BE2C (cell line): ENCODE measurements at regions not wholly inside any gene's neighbourhood (a gene's known extent, or its start where the extent isn't known, plus 50 kb on each side); places are given as distances from the start of the nearest gene placed in this dataset.

Source experiments
- DNase-seq: peaks from one replicate; pipeline ENCODE4 v3.0.0-alpha.2; 2020
- H3K27me3 ChIP-seq: fragments of 250-450 bp; sonication (Bioruptor Pico); 2 replicates; pipeline ENCODE4 v1.5.1; 2020; ENCODE audit warnings: mild to moderate bottlenecking
- H3K36me3 ChIP-seq: fragments of 250-450 bp; sonication (Bioruptor Pico); 2 replicates; pipeline ENCODE4 v1.5.1; 2020; ENCODE audit warnings: mild to moderate bottlenecking
- H3K4me1 ChIP-seq: fragments of 250-450 bp; sonication (Bioruptor Pico); 2 replicates; pipeline ENCODE4 v1.5.1; 2020
- H3K4me3 ChIP-seq: 2 replicates; pipeline ENCODE4 v1.5.1; 2011; ENCODE audit warnings: low read depth, low read length
- H3K9me3 ChIP-seq: fragments of 250-450 bp; sonication (Bioruptor Pico); 2 replicates; pipeline ENCODE4 v1.5.1; 2020
- TF ChIP-seq, protein P1 (sequence below): IDR thresholded peaks from 2 replicates; pipeline ENCODE4 v1.5.1; 2012; ENCODE audit warnings: mild to moderate bottlenecking, low read depth, low read length

DNA sequence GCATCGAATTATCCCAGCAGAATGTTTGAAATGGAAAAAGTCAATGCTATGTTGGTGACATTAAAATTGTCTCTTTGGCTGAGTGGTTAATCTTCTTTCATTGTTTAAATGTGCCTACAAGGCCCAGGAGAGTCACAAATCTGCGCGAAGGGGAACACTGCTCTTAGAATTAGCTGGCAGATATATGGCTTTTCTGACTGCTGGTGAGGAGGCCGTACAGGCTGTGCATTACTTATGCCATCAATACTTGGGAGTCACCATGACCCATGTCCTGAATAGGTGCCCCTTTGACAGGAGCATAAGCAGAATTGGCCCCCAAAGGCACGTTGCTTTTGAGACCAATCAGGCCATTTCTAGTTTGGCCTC is 521.5 kb downstream of the FUT8 start:
- no peaks in the 10 kb centered on the region for H3K27me3 ChIP-seq
- H3K4me1 ChIP-seq: no peaks in the 10 kb centered on the region
- TF ChIP-seq, protein P1, sequence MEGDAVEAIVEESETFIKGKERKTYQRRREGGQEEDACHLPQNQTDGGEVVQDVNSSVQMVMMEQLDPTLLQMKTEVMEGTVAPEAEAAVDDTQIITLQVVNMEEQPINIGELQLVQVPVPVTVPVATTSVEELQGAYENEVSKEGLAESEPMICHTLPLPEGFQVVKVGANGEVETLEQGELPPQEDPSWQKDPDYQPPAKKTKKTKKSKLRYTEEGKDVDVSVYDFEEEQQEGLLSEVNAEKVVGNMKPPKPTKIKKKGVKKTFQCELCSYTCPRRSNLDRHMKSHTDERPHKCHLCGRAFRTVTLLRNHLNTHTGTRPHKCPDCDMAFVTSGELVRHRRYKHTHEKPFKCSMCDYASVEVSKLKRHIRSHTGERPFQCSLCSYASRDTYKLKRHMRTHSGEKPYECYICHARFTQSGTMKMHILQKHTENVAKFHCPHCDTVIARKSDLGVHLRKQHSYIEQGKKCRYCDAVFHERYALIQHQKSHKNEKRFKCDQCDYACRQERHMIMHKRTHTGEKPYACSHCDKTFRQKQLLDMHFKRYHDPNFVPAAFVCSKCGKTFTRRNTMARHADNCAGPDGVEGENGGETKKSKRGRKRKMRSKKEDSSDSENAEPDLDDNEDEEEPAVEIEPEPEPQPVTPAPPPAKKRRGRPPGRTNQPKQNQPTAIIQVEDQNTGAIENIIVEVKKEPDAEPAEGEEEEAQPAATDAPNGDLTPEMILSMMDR: no peak
- DNase-seq: no peak
- H3K4me3 ChIP-seq: no peak overlapping the region
- no peaks in the 10 kb centered on the region for H3K36me3 ChIP-seq
- H3K9me3 ChIP-seq: no peaks in the 10 kb centered on the region

DNA sequence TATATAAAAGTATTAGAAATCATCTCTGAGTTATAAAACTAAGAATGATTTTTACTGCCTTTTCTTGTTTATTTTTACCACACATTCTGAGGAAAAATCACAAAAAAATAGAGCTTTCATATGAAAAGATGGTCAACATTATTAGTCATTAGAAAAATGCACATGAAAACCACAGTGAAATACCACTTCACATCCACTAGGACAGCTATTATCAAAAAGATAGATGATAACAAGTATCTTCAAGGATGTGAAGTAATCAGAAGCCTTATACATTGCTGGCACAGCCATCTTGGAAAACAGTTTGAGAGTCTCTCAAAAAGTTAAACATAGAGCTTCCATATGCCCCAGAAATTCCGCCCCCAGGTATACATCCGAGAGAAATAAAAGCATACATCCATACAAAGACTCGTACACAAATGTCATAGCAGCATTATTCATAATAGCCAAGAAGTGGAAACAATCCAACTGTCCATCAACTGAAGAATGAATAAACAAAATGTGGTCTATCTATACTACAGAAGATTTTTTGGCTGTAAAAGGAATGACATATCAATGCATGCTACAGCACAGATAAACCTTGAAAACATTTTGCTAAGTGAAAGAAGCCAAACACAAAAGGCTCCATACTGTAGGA is 523.9 kb downstream of the FUT8 start:
- TF ChIP-seq, protein P1: no peak
- H3K4me1 ChIP-seq: no peaks in the 10 kb centered on the region
- DNase-seq: no peak
- no peaks in the 10 kb centered on the region for H3K36me3 ChIP-seq
- no peaks in the 10 kb centered on the region for H3K27me3 ChIP-seq
- no peak overlapping the region for H3K4me3 ChIP-seq
- no peaks in the 10 kb centered on the region for H3K9me3 ChIP-seq

DNA sequence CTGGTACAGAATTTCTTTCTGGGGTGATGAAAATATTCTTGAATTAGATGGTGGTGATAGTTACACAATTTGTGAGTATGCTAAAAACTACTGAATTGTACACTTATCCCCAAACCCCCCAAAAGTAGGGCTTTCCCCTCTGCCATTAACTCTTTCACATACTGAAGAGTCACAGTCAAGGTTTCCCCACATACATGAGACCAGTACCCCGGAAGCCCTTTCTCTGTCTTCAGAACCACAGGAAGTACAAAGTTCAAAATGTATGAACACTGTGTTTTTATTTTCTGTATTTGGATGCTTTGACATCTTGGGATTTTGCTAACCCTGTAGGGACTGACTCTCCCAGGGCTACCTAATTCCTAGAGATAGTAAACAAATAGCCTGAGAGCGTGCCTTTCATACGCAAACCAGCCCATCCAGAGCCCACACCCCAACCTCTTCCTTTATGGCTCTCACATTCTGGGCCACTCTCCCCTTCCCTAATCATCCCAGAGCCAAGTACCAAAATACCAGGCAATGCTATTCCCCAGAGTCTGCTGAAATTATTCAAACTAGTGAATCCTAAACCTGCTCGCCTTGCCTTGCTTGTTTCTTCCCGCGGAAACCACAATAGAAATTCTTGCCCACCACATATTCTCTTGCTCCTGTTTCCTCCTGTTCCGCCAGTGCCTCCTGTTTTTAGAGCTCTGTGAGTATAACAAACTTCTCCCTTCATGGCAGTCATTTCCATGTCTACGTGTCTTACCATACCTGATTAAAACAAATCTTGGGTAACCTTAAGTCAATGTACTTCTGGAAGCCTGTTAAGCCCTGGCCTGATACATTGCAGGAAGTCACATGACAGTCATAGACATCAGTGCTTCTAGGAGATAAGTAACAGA is 524.8 kb downstream of the FUT8 start:
- no peaks in the 10 kb centered on the region for H3K4me1 ChIP-seq
- no peaks in the 10 kb centered on the region for H3K36me3 ChIP-seq
- H3K27me3 ChIP-seq: no peaks in the 10 kb centered on the region
- TF ChIP-seq, protein P1: no peak
- no peaks in the 10 kb centered on the region for H3K9me3 ChIP-seq
- H3K4me3 ChIP-seq: no peak overlapping the region
- DNase-seq: no peak

DNA sequence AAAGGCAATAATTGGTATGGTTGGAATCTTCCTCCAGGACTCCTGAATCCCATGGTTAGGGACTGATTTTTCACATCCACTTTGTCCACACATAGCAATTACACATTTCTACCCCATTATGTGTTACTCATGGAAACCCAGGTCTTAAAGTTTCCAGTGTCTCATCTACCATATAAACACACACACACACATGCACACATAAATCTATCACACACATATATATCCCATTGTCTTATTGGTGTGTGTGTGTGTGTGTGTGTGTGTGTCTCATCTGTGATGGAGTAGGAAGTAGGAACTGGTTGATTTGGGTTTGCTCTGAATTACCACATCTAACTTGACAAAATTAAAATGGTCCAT is 525.4 kb downstream of the FUT8 start:
- DNase-seq: no peak
- no peak overlapping the region for H3K4me3 ChIP-seq
- H3K27me3 ChIP-seq: no peaks in the 10 kb centered on the region
- H3K4me1 ChIP-seq: no peaks in the 10 kb centered on the region
- TF ChIP-seq, protein P1: no peak
- H3K9me3 ChIP-seq: no peaks in the 10 kb centered on the region
- H3K36me3 ChIP-seq: no peaks in the 10 kb centered on the region

DNA sequence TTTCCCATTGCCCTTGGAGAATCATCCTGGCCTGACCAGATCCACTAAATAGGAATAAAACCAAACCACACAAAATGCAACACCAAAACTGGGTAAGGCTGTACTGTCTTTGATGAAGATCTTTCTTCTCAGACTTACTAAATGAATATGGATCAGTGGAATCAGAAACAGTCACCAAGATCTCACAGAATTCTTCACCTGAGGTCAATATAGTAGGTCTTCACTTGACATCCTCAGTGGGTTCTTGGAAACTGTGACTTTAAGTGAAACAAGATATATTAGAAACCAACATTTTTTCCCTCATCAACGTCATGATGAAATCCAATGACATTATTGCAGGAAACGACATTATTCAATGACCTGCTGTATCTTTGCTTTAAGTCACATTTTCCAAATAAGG is 526.2 kb downstream of the FUT8 start:
- Histone ChIP-seq H3K4me1 (no peaks in the 10 kb centered on the region), H3K4me3 (no peak overlapping the region), H3K36me3 (no peaks in the 10 kb centered on the region), H3K9me3 (no peaks in the 10 kb centered on the region), H3K27me3 (no peaks in the 10 kb centered on the region)
- TF ChIP-seq, protein P1: no peak
- no peak for DNase-seq

DNA sequence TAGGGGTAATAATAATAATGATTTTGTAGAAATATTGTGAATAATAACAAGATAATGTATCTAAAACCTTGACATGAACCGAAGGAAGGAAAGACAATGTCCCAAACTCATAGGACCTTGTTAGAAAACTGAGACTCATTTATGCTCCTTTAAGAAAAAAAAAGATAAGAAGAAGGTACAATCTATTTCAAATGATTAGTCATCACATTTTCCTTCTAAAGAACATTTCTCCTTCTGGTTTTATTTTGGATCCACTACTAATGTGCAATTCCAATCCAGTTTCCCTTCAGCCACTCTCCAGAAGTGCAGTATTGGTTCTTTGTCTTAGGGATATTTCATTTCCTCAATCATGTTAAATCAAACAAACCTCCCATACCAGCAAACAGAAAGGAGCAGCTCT is 526.7 kb downstream of the FUT8 start:
- H3K4me1 ChIP-seq: no peaks in the 10 kb centered on the region
- H3K4me3 ChIP-seq: no peak overlapping the region
- no peaks in the 10 kb centered on the region for H3K36me3 ChIP-seq
- no peaks in the 10 kb centered on the region for H3K27me3 ChIP-seq
- H3K9me3 ChIP-seq: no peaks in the 10 kb centered on the region
- TF ChIP-seq, protein P1: no peak
- no peak for DNase-seq
